GM18505 (cell line): ENCODE measurements at regions not wholly inside any gene's neighbourhood (a gene's known extent, or its start where the extent isn't known, plus 50 kb on each side); places are given as distances from the start of the nearest gene placed in this dataset.
"Not testable (repeated sequence)": the region's sequence is repeated elsewhere in the genome, so short reads cannot be mapped to it uniquely, and the experiment has no call there.

Experiments used
- ATAC-seq: cut with Tn5 transposase; IDR thresholded peaks from one replicate; pipeline ENCODE4 v1.9.1; 2021; ENCODE audit not compliant: unreplicated experiment
- POLR2A ChIP-seq: IDR thresholded peaks from 4 replicates; pipeline ENCODE4 v1.6.1; 2011; ENCODE audit warnings: borderline replicate concordance; ENCODE audit not compliant: insufficient read depth, insufficient read length; ENCODE audit errors: extremely low read depth

GRCh38 chr7:69412331-69413146 is 185.7 kb upstream of the AUTS2 start:
- no peak for TF ChIP-seq POLR2A
- peak; percentile 96 for ATAC-seq

DNA sequence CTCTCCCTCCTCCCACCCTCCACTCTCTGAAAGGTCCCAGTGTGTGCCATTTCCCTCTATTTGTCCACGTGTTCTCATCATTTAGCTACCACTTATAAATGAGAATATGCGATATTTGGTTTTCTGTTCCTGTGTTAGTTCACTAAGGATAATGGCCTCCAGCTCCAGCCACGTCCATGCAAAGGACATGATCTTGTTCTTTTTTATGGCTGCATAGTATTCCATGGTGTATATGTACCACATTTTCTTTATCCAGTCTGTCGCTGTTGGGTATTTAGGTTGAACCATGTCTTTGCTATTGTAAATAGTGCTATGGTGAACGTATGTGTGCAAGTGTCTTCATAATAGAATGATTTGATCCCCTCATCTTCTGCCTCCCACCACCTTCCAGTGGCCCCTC is 183.7 kb upstream of the AUTS2 start:
- no peak for ATAC-seq
- no peak for TF ChIP-seq POLR2A

GRCh38 chr7:69418869-69419670 is 179.2 kb upstream of the AUTS2 start:
- ATAC-seq = no peak
- TF ChIP-seq POLR2A = no peak

GRCh38 chr7:69419934-69420333 is 178.3 kb upstream of the AUTS2 start:
- no peak for ATAC-seq
- TF ChIP-seq POLR2A = no peak

GRCh38 chr7:69422574-69422985 is 175.7 kb upstream of the AUTS2 start:
- no peak for ATAC-seq
- TF ChIP-seq POLR2A = no peak

GRCh38 chr7:69426705-69427104 is 171.6 kb upstream of the AUTS2 start:
- no peak for ATAC-seq

GRCh38 chr7:69428089-69428488 is 170.2 kb upstream of the AUTS2 start:
- TF ChIP-seq POLR2A = no peak
- no peak for ATAC-seq

More at GRCh38 chr7:69426705-69427104, 171.6 kb upstream of the AUTS2 start:
- no peak for TF ChIP-seq POLR2A

- no peak for ATAC-seq
- no peak for TF ChIP-seq POLR2A
Observed at GRCh38 chr7:69429911-69430383, 168.3 kb upstream of the AUTS2 start.

- TF ChIP-seq POLR2A = no peak
- ATAC-seq = no peak
Observed at GRCh38 chr7:69430384-69431021, 167.8 kb upstream of the AUTS2 start.

DNA sequence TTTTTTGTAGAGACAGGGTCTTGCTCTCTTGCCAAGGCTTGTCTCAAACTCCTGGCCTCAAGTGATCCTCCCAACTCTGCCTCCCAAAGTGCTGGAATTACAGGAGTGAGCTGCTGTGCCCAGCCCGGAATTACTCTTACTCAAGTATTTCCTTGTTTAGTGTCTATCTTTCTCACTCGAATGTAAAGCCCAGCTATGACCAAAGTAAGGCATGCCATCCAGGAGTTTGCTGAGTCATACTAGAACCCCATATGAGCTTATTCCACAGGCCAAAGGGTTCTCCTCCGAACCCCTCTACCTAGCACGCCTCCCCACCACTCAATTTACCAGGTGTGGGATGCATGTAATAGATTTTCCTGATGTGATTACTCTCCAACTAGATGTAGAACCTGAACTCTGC is 166.6 kb upstream of the AUTS2 start:
- ATAC-seq = no peak
- no peak for TF ChIP-seq POLR2A

DNA sequence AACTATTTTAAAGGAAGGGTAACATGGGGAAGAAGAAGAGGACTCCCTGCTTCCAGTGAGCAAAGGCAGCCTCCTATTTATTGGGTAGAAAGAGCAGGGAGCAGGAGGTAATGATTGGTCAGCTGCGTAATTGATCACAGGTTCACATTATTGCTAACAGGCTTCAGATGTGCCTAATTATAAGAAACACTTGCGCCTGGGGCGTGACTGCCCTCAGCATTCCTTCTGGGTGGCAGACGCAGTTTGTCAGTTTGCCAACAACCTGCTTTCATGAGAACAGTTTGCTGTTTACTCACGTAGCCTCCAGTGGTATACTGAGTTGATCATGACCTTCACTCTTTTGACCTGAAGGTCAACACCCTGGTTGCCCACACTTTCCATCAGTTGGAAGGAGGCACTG is 166.0 kb upstream of the AUTS2 start:
- not testable (repeated sequence) for ATAC-seq

DNA sequence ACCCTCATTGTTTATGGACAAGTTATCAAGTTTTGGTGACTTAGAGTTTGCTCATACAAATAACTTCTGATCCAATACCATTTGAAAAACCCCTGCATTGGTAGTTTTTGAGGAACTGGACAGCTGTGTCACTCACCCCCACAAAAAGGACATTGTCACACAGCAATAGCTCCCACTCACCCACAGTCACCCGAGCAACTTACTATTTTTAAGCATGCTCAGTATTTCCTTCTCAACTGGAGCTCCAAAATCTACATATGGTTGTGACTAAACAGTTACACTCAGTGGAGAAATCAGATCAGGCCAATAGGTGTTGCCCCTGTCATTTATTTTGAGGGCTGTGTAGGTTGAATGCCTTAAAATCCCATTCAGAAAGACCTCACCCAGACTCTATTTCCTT is 165.2 kb upstream of the AUTS2 start:
- TF ChIP-seq POLR2A = no peak
- no peak for ATAC-seq

DNA sequence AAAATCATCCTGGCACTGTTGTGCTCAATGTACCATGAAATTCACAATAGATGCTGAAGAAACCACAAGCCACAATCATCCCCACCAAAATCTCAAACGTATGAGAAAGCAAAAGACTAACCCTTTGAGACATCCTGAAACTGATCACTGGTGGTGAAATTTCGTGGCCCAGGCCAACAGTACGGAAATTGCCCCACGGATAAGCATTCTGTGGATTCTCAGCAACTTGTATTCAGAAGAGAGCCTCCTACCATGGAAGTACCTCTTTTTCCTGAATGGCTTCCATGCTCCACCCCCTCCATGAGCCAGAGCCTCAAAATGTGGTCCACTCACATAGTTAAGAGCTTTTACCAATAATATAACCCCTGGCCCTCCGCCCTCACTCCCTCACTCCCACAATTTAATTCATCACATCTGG is 163.9 kb upstream of the AUTS2 start:
- ATAC-seq = no peak
- TF ChIP-seq POLR2A = no peak
